GM18505 (cell line): ENCODE measurements at regions not wholly inside any gene's neighbourhood (a gene's known extent, or its start where the extent isn't known, plus 50 kb on each side); places are given as distances from the start of the nearest gene placed in this dataset.

ENCODE experiments used
- ATAC-seq: cut with Tn5 transposase; IDR thresholded peaks from one replicate; pipeline ENCODE4 v1.9.1; 2021; ENCODE audit not compliant: unreplicated experiment
- POLR2A ChIP-seq: IDR thresholded peaks from 4 replicates; pipeline ENCODE4 v1.6.1; 2011; ENCODE audit warnings: borderline replicate concordance; ENCODE audit not compliant: insufficient read depth, insufficient read length; ENCODE audit errors: extremely low read depth

- TF ChIP-seq POLR2A = no peak
- no peak for ATAC-seq
These were observed 182.1 kb upstream of the OPRM1 start for GRCh38 chr6:153856929-153857376.

DNA sequence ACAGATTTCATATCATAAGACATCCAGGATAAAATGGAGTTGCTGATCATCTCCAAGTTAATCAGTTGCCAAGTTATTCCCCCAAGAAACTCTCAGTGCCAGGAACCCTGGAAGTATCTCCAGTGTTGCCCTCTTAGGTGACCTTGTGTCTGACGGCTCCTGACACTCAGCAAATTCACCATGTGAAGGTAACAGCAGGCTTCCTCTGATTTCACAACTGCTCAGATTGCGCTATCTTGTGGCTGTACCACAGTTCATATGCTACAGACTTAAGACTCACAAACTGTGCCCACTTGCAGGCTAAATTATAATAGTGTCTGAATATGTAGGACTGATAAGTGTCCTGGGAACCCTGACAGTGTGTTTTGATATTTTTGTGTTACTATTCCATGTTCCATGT, 186.6 kb upstream of the OPRM1 start:
- ATAC-seq = no peak
- TF ChIP-seq POLR2A = no peak

- no peak for TF ChIP-seq POLR2A
- no peak for ATAC-seq
These were observed 187.0 kb upstream of the OPRM1 start for GRCh38 chr6:153852034-153852433.

GRCh38 chr6:153849072-153849779, 189.8 kb upstream of the OPRM1 start:
- no peak for TF ChIP-seq POLR2A
- ATAC-seq = no peak

- no peak for ATAC-seq
- TF ChIP-seq POLR2A = no peak
These were observed 195.6 kb upstream of the OPRM1 start for GRCh38 chr6:153843420-153843819.

DNA sequence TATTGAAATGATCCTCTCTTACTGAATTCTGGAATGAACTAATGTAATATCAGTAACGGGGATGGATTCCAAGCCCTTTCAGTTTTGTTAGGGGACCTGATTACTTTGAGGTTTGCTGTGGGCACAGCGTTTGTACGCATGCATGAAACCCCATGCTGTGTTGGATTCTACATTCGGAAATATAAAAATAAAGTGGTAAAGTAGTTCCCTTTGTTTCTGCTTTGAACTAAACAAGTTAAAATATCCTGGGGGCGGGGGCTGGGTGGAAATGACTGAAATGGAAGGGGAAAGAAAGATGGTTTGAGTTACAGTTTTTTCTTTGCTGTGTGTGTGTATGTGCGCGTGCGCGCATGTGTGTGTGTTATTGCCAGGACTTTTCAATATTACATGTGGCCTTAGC, 196.5 kb upstream of the OPRM1 start:
- no peak for ATAC-seq
- no peak for TF ChIP-seq POLR2A

DNA sequence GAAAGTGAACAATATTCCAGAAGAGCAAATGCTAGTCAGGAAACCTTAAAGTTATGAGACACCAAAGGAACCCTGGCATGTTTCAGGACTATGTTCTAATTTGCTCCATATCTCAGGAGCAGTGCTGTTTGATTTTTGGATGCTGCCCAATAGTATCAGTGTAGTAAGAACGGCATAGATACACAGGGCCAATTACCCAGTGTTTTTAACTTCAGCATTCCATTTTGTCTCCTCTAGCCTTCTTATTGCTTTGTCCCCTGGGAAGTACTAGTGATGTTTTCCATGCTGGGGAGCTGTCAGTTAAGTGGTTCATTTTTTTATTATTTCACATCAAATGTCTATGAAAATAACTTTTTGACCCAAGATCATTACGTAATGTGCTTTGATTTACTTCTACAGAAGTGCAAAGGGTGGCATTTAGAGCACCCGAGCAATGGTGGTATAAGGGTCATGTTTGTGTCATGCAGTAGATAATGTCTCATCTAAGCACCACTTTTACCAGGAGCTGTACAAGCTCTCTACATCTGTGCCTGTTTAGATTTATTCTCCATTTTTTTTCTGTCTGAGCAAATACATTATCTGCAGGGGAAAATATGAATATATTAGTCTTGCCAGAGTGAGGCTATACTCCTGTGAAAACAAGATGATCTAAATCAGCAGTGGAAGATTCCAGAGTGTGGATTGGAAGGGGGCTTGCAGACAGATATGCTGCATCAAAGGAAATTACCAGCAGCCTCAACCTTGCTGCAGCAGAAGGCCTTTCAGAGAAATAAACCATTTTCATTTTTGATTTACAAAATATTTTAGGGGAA, 198.8 kb upstream of the OPRM1 start:
- no peak for TF ChIP-seq POLR2A
- no peak for ATAC-seq

DNA sequence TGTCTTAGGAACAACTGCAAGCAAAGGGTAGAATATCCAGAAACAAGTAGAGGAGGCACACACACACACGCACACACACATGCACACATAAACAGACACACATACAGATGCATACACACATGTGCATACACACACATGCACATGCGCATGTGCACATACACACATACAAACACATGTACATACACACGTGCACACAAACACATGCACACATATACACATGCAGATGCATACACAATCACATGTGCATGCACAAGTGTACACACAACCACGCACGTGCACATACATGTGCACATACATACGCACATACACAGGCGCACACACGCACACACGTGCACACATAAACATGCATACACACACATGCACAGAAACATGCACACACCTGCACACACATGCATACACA, 206.5 kb upstream of the OPRM1 start:
- TF ChIP-seq POLR2A = no peak
- no peak for ATAC-seq

DNA sequence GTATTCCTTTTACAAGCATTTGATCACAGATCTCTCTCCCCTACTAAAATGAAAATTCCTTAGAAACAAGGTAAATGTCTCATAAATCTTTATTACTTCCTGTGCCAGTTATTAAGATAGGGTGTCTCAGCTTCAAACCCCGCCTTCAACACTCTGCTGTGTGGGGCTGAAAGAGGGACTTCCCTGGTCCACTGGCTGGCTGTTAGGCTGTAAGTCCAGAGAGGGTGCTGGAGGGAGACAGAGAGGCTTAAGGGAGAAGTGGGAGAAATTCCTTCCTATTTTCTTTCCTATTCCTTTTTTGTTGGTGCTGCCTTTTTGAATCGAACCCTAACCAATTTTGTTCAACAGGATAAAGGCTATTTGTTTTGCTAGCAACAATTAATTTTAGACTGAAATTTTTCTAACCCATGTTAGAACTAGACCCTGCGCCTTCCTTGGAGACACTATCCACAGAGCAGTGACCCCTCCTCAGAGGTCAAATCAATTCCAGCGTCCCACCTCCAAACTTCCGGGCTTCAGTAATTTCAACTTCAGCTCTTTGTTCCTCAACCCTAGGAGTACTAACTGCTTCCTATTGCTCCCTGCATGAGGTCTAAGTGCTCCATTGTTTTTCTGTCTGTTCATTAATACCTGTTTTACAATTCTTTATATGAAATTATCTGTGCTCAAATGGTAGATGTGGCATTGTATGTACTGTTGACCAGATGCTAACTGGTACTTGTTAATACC, 207.5 kb upstream of the OPRM1 start:
- no peak for ATAC-seq
- TF ChIP-seq POLR2A = no peak

DNA sequence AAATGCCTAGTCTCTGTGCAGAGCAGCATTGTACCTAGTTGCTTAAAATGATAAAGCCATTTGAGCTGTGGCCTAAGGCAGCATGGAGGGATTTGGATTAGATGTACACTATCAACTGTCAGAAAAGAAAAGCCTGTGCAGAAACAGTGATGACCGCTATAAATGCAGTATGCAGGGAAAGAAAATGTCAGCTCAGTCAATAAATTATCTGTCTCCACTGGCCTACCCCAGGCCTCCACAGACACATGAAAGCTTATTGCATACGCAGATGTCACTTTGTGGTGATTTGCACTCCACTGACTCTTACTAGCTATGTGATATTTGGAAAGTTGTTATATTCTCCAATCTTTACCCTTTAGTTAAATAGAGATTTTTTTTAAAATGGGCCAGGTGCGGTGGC, 221.9 kb upstream of the OPRM1 start:
- no peak for TF ChIP-seq POLR2A
- ATAC-seq = no peak

- no peak for TF ChIP-seq POLR2A
- no peak for ATAC-seq
These were observed 222.7 kb upstream of the OPRM1 start for GRCh38 chr6:153816366-153816765.

GRCh38 chr6:153814136-153814535, 224.9 kb upstream of the OPRM1 start:
- no peak for ATAC-seq
- no peak for TF ChIP-seq POLR2A

- TF ChIP-seq POLR2A = no peak
- no peak for ATAC-seq
These were observed 234.2 kb upstream of the OPRM1 start for GRCh38 chr6:153804755-153805330.
